ENCODE measurements at regions not wholly inside any gene's neighbourhood (a gene's known extent, or its start where the extent isn't known, plus 50 kb on each side); places are given as distances from the start of the nearest gene placed in this dataset.

DNA sequence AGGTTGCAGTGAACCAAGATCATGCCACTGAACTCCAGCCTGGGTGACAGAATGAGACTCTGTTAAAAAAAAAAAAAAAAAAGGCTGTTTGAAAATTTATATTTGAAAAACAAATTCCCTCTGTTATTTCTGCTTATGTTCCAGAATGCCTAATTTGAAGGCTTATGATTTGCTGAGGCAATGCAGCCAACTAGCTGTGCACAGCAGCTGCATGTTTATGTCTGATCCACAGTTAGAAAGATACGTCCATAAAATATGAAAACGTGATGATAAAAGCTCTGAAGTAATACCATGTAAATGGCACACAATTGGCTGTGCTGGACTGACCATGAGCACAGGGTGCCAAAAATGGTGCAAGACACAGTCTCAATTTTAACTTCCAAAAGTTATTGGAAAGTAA is 453.2 kb downstream of the TUSC1 start:
- TF ChIP-seq, protein P1, sequence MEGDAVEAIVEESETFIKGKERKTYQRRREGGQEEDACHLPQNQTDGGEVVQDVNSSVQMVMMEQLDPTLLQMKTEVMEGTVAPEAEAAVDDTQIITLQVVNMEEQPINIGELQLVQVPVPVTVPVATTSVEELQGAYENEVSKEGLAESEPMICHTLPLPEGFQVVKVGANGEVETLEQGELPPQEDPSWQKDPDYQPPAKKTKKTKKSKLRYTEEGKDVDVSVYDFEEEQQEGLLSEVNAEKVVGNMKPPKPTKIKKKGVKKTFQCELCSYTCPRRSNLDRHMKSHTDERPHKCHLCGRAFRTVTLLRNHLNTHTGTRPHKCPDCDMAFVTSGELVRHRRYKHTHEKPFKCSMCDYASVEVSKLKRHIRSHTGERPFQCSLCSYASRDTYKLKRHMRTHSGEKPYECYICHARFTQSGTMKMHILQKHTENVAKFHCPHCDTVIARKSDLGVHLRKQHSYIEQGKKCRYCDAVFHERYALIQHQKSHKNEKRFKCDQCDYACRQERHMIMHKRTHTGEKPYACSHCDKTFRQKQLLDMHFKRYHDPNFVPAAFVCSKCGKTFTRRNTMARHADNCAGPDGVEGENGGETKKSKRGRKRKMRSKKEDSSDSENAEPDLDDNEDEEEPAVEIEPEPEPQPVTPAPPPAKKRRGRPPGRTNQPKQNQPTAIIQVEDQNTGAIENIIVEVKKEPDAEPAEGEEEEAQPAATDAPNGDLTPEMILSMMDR (conservative IDR thresholded peaks at IDR 0.05; ENCODE audit: low read depth, low read length): no peak
- TF ChIP-seq EZH2phosphoT487 (IDR thresholded peaks at IDR 0.05; ENCODE audit: borderline replicate concordance, low read length) (no peak), EZH2 (IDR thresholded peaks at IDR 0.05; ENCODE audit: low read length, unreplicated experiment) (no peak)

Data from PC-3 (cell line).